GM11168 (cell line): ENCODE measurements at regions not wholly inside any gene's neighbourhood (a gene's known extent, or its start where the extent isn't known, plus 50 kb on each side); places are given as distances from the start of the nearest gene placed in this dataset.

Source experiments
- in situ Hi-C: fragments of 300-500 bp; cut with MboI; formaldehyde crosslinking; loops from one replicate; pipeline ENCODE4 v1.12.0; 2022; ENCODE audit warnings: low sequenced_read_pairs; ENCODE audit not compliant: unreplicated experiment

- in situ Hi-C loops = no loop called here
Observed at GRCh38 chr10:78757344-78757925, 311.3 kb upstream of the ZMIZ1 start.

GRCh38 chr10:78758176-78758575 lies 310.6 kb upstream of the ZMIZ1 start:
- in situ Hi-C loops = no loop called here

GRCh38 chr10:78759456-78760120 lies 309.2 kb upstream of the ZMIZ1 start:
- in situ Hi-C loops = no loop called here

GRCh38 chr10:78760463-78761310 lies 308.1 kb upstream of the ZMIZ1 start:
- in situ Hi-C loops = no loop called here

DNA sequence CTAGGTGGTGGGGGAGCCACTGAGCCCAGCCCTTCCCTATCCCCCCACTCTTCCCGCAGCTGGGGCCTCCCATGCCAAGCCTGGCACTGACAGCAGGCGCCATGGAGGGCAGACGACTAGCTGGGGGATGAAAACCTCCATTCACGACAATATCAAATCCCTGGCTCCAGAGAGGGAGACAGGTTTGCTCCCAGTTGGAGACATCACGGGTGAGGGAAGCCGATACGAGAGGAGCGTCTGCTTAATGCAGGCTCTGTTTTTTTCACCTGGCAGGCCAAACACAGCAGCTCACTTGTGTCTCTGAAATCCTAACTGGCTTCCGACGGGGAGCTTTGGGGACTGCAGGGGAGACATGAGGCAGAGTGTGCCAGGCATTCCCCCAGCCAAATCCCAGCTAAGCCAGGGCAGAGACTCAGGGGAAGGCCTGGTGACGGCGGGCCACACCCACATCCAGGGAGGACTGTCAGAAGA lies 307.4 kb upstream of the ZMIZ1 start:
- in situ Hi-C loops = no loop called here

- in situ Hi-C loops = no loop called here
Observed at GRCh38 chr10:78762086-78762630, 306.6 kb upstream of the ZMIZ1 start.

DNA sequence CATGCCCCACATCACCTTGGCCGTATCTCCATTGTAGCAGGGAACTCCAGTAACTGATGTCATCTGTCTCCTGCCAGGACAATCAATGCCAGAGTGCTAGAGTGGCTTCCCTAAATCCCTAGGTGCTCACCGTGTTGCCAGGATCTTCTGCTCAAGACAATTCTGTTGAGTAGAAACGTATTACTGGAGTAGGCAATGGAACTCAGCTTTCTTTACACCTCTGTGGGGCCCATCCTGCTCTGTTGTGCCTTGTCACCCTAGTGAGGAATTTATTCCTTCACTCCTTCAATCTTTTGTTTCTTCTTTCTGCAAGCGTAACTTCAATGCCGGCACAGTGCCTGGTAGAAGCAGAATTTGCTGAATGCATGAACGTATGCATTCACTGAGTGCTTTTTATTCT lies 305.5 kb upstream of the ZMIZ1 start:
- in situ Hi-C loops = no loop called here

- in situ Hi-C loops = no loop called here
Observed at GRCh38 chr10:78763651-78764395, 304.9 kb upstream of the ZMIZ1 start.

- in situ Hi-C loops = no loop called here
Observed at GRCh38 chr10:78764436-78764835, 304.3 kb upstream of the ZMIZ1 start.

GRCh38 chr10:78764846-78765430 lies 303.8 kb upstream of the ZMIZ1 start:
- in situ Hi-C loops = no loop called here

DNA sequence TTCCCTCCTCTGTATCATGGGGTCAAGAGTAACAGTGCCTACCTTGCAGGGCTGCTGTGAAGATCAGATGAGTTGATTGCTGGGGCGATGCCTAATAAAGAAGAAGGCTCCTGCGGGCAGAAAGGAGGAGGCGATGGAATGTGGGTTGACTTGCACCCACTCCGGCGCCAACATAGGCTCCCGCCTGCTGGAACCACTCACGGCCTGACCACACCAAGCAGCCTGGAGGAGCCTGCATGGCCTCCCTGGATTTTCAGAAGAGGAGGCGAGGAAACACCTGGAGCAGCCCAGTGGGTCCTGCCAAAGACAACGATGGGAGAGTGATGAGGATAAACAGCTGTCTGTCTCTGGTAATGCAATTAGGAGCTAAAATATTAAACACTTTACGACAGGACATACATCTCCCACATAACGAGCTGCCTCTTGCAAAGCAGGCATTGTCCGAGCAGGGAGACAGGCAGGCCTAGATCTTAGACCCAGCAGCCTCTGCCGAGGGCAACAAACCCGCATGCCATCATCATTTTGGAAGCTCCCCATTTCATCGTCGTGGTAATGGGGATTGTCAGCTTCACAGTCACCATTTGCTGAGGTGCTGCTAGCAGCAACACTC lies 302.9 kb upstream of the ZMIZ1 start:
- in situ Hi-C loops = no loop called here

- in situ Hi-C loops = no loop called here
Observed at GRCh38 chr10:78766603-78767002, 302.2 kb upstream of the ZMIZ1 start.

DNA sequence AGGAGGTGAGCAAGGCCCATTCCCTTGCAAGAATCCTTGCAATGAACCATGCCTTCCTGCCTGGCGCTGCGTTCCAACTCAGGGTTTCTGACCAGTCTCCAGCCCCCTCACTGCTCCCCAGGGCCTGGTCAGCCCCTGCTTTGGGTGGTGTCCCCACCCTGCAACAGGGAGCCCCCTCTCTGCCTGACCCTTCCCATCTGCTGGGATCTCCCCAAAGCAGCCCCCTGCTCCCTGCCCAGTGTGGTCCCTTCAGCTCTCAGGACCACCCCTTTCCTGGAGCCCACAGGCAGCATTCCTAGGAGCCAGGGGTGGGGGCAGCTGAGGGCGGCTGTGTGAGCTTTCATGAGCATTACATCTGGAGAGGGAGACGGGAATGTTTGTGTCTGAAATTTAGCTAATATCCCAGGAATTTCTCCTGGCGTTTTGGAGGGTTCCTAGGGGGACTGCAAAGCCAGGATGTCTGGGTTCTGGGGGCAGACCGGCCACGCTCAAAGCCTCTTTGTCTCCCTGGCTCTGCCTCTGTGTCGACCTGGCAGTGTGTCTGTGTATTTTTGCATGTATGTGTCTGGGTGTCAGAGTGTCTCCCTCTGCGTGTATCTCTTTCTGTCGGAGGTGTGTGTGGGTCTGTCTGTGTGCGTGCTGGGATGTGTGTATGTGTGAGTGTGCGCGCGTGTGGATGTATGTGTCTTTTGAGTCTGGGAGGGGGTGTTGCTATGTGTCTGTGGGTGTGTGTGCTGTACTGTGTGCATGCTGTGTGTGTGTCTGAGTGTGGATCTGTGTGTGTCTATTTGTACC lies 300.5 kb upstream of the ZMIZ1 start:
- in situ Hi-C loops = no loop called here

DNA sequence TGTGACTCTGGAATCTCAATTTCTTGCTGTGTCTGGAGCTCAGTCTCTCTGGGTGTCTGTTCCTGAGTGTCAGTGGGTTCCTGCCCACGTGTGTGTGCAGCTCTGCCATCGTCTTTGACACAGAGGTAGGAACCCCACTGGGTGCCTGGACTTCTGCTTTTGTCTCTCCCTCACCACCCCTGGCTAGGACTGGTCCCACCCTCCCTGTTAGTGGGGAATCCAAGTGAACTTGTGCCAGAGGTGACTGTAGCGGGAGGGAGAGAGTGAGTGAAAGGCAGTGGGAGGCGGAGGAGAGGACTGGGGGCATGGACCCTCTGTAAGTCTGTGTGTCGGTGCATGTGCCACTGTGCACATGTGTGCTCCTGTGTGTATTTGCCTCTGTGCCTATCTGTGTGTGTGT lies 299.9 kb upstream of the ZMIZ1 start:
- in situ Hi-C loops = no loop called here

DNA sequence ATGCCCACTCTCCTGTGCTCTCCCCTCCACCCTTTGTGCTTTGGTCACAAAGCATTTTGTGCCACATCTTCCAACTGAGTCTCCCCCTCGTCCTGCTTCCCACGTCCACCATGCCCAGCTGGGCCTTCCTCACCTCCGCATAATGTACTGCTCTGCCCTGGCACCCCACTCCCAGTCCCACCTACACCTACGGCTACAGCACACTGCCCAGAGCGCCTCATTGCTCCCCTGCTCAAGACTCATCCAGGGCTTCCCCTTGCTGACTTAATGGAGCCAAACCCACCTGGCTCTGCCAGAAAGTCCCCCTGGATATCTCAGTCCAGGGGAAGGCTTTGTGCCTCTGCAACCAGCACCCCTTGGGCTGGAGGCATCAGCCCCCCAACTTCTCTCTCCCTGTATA lies 299.2 kb upstream of the ZMIZ1 start:
- in situ Hi-C loops = no loop called here

GRCh38 chr10:78770167-78771090 lies 298.3 kb upstream of the ZMIZ1 start:
- in situ Hi-C loops = no loop called here

DNA sequence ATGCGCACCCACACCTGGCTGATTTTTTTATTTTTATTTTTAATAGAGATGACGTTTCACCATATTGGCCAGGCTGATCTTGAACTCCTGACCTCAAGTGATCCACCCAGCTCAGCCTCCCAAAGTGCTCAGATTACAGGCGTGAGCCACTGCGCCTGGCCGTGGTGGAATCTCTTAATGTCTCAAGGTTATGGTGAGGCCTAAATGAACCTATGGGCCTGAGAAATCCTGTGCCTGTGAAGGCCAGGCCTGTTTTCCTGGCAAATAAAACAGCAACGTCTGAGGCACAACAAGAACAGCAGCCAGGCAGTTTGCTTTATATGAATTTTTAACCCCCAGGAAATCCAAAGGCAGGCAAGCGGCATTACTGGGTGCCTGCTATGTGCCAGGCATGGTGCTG lies 297.5 kb upstream of the ZMIZ1 start:
- in situ Hi-C loops = no loop called here
